ENCODE measurements at regions not wholly inside any gene's neighbourhood (a gene's known extent, or its start where the extent isn't known, plus 50 kb on each side); places are given as distances from the start of the nearest gene placed in this dataset.

GRCh38 chr12:53887006-53887405, 51.6 kb upstream of the HOXC13 start:
- no peak overlapping the region for H3K27ac ChIP-seq

GRCh38 chr12:53887881-53888280, 50.8 kb upstream of the HOXC13 start:
- Histone ChIP-seq H3K27ac (no peak overlapping the region), H3K4me1 (no peaks in the 10 kb centered on the region), H3K9me3 (no peaks in the 10 kb centered on the region), H3K4me3 (no peak overlapping the region), H3K36me3 (no peaks in the 10 kb centered on the region), H3K27me3 (no peaks in the 10 kb centered on the region)
- no peak for DNase-seq (ENCODE audit: low spot score in 2 of 2)
- no peak for TF ChIP-seq POLR2A (IDR thresholded peaks at IDR 0.05)
- no peak for TF ChIP-seq POLR2AphosphoS5 (IDR thresholded peaks at IDR 0.05)
- TF ChIP-seq, protein P1, sequence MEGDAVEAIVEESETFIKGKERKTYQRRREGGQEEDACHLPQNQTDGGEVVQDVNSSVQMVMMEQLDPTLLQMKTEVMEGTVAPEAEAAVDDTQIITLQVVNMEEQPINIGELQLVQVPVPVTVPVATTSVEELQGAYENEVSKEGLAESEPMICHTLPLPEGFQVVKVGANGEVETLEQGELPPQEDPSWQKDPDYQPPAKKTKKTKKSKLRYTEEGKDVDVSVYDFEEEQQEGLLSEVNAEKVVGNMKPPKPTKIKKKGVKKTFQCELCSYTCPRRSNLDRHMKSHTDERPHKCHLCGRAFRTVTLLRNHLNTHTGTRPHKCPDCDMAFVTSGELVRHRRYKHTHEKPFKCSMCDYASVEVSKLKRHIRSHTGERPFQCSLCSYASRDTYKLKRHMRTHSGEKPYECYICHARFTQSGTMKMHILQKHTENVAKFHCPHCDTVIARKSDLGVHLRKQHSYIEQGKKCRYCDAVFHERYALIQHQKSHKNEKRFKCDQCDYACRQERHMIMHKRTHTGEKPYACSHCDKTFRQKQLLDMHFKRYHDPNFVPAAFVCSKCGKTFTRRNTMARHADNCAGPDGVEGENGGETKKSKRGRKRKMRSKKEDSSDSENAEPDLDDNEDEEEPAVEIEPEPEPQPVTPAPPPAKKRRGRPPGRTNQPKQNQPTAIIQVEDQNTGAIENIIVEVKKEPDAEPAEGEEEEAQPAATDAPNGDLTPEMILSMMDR (IDR thresholded peaks at IDR 0.05) = no peak
- intact Hi-C loops (cut with DNase I; ENCODE audit: low total_unique reads) = no loop called here

More at GRCh38 chr12:53887006-53887405, 51.6 kb upstream of the HOXC13 start:
- Histone ChIP-seq H3K9me3 (no peaks in the 10 kb centered on the region), H3K36me3 (no peaks in the 10 kb centered on the region), H3K4me1 (no peaks in the 10 kb centered on the region), H3K27me3 (no peaks in the 10 kb centered on the region), H3K4me3 (no peak overlapping the region)
- intact Hi-C loops (cut with DNase I; ENCODE audit: low total_unique reads) = no loop called here
- no peak for DNase-seq (ENCODE audit: low spot score in 2 of 2)
- no peak for TF ChIP-seq POLR2A (IDR thresholded peaks at IDR 0.05)
- TF ChIP-seq, protein P1 (IDR thresholded peaks at IDR 0.05) = no peak
- no peak for TF ChIP-seq POLR2AphosphoS5 (IDR thresholded peaks at IDR 0.05)

All from breast epithelium (tissue), 4 donors.